Stimulated activated CD4-positive, alpha-beta T cell treated with anti-CD3 and anti-CD28 coated beads, Interleukin-4, amount 100 ng/mL, for 4 hours (primary cell): ENCODE measurements at regions not wholly inside any gene's neighbourhood (a gene's known extent, or its start where the extent isn't known, plus 50 kb on each side); places are given as distances from the start of the nearest gene placed in this dataset.

ENCODE experiments used
- DNase-seq, 2 experiments: peaks; one replicate each; pipeline ENCODE4 v3.0.0-alpha.2; 2020

DNA sequence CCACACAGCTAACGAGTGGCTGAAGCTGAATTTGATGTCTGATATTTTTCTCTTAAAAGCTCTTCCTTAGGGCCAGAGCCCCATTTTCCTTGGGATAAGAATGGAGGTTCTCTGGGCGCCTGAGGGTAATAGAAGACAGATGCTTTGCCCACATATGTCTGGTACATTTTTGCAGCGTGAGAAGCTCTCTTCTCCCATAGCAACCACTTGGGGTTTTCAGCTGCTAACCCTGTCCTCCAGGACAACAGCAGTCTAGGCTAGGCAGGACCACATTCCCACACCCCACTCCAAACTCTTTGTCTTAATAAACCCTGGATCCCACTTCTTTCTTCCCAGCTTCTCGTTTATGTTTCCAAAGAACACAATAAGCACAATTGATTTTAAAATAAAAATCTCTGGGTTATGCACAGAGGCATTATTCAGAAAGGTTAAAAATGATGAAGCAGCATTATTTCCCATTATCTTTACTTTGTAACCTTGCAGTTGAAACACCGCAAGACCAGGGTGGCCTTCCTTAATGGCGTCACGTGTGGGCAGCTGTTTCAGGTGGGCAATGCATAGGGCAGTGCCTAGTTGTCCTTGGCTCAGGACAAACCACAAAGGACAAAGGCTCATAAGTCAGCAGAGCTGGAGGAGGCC is 56.5 kb upstream of the NTRK3 start:
- no peak for DNase-seq

GRCh38 chr15:88309363-88309762 is 52.8 kb upstream of the NTRK3 start:
- DNase-seq = no peak

- DNase-seq = no peak
These were observed 50.8 kb upstream of the NTRK3 start for GRCh38 chr15:88307344-88307743.
